GM18951 (cell line): ENCODE measurements at regions not wholly inside any gene's neighbourhood (a gene's known extent, or its start where the extent isn't known, plus 50 kb on each side); places are given as distances from the start of the nearest gene placed in this dataset.

Source experiments
- POLR2A ChIP-seq: IDR thresholded peaks from 4 replicates; pipeline ENCODE4 v1.6.1; 2011; ENCODE audit warnings: mild to moderate bottlenecking; ENCODE audit not compliant: insufficient read length, insufficient read depth; ENCODE audit errors: extremely low read depth
- in situ Hi-C: fragments of 300-500 bp; cut with MboI; formaldehyde crosslinking; loops from one replicate; pipeline ENCODE4 v1.12.0; 2022; ENCODE audit warnings: low sequenced_read_pairs, mixed read lengths, inconsistent platforms; ENCODE audit not compliant: unreplicated experiment

GRCh38 chr18:78293540-78293939 is 686.1 kb upstream of the SALL3 start:
- no peak for TF ChIP-seq POLR2A
- in situ Hi-C loops: no loop called here

- in situ Hi-C loops: no loop called here
Measured at GRCh38 chr18:78293940-78294541, 685.6 kb upstream of the SALL3 start.

GRCh38 chr18:78295262-78295661 is 684.4 kb upstream of the SALL3 start:
- in situ Hi-C loops: no loop called here

More at GRCh38 chr18:78293940-78294541, 685.6 kb upstream of the SALL3 start:
- TF ChIP-seq POLR2A: no peak

GRCh38 chr18:78296166-78296565 is 683.5 kb upstream of the SALL3 start:
- in situ Hi-C loops: no loop called here
- TF ChIP-seq POLR2A: no peak

More at GRCh38 chr18:78295262-78295661, 684.4 kb upstream of the SALL3 start:
- TF ChIP-seq POLR2A: no peak

GRCh38 chr18:78297048-78297447 is 682.6 kb upstream of the SALL3 start:
- in situ Hi-C loops: no loop called here
- TF ChIP-seq POLR2A: no peak

GRCh38 chr18:78303519-78304191 is 676.0 kb upstream of the SALL3 start:
- TF ChIP-seq POLR2A: no peak
- in situ Hi-C loops: no loop called here

DNA sequence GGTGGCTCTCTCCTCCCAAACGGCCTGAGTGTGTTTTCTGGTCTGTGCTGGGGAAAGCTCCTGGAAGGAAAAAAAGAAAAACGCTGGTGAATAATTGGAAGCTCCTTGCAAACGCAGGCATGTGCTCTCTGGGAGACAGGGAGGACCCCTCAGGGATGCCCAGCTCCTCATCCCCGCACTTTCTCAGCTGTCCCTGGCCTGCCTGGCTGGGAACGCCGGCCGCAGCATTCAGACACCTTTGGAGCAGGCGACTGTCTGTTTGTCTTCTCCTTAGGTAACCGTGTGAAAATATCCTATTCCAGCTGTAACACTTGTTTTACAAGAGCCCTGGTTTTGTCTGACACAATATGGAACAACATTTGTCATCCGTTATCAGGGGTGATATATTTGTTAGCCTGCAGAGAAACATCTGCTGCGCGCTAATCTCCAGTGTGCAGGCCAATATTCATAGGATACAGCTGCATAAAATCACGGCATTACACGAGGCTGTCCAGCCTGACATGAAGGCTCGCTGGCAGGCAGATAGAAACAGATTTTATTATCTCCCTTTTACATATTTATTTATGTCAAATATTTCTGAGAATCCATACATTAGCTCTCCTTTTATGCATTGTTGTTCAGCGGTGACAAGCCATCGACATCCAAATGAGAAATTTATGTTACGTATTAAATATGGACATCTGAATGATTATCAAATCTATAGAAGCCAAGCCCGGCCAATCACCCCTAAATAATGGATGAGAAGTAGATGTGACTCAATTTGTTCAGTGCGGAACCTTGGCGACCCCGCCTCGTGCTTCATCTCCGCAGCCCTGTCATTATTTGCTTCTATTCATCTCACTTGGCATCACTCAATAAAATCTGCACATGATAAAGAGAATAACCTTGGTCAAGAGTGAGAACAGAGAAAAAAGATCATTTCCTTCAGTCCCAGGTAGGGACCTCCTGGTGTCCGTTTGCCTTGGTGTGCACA is 675.1 kb upstream of the SALL3 start:
- no peak for TF ChIP-seq POLR2A
- in situ Hi-C loops: no loop called here

GRCh38 chr18:78305789-78306188 is 673.8 kb upstream of the SALL3 start:
- TF ChIP-seq POLR2A: no peak
- in situ Hi-C loops: no loop called here

- TF ChIP-seq POLR2A: no peak
- in situ Hi-C loops: no loop called here
Measured at GRCh38 chr18:78309307-78309706, 670.3 kb upstream of the SALL3 start.

GRCh38 chr18:78309924-78310323 is 669.7 kb upstream of the SALL3 start:
- in situ Hi-C loops: no loop called here

GRCh38 chr18:78319264-78319663 is 660.4 kb upstream of the SALL3 start:
- no peak for TF ChIP-seq POLR2A
- in situ Hi-C loops: no loop called here

More at GRCh38 chr18:78309924-78310323, 669.7 kb upstream of the SALL3 start:
- no peak for TF ChIP-seq POLR2A

DNA sequence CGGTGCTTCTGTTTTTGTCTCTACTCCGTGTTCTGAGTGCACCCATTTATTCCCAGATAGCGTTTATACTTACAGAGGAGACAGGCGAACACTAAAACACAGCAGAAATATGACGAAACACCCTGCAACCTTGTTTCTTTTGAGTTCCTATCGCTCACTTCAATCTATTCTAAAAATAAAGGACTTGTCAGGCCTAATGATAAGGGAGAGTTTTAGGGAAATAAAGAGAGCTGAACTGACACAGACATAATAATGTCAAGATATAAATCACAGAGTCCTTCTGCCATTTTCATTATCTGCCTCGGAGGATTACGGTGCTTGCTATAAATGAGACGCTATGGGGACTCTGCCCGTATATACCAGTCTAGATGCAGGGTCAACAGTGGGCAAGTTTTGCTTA is 659.7 kb upstream of the SALL3 start:
- in situ Hi-C loops: no loop called here
- no peak for TF ChIP-seq POLR2A

- in situ Hi-C loops: no loop called here
- TF ChIP-seq POLR2A: no peak
Measured at GRCh38 chr18:78321402-78321801, 658.2 kb upstream of the SALL3 start.
